Activated naive CD8-positive, alpha-beta T cell treated with anti-CD3 and anti-CD28 coated beads, Interleukin-2, amount 50 U/mL, for 24 hours (primary cell): ENCODE measurements at regions not wholly inside any gene's neighbourhood (a gene's known extent, or its start where the extent isn't known, plus 50 kb on each side); places are given as distances from the start of the nearest gene placed in this dataset.
"Not testable (repeated sequence)": the region's sequence is repeated elsewhere in the genome, so short reads cannot be mapped to it uniquely, and the experiment has no call there.

Experiments used
- ATAC-seq: fragments of 150-1000 bp; cut with Tn5 transposase; one replicate; pipeline ENCODE4 v1.10.0; 2021
- DNase-seq: peaks from one replicate; pipeline ENCODE4 v3.0.0; 2021
- H3K27ac Mint-ChIP-seq: one replicate; pipeline ENCODE4 v1.8.0; 2021; ENCODE audit warnings: mild to moderate bottlenecking, mixed read lengths
- H3K27me3 Mint-ChIP-seq: one replicate; pipeline ENCODE4 v1.8.0; 2021; ENCODE audit warnings: mixed read lengths
- H3K36me3 Mint-ChIP-seq: one replicate; pipeline ENCODE4 v1.8.0; 2021; ENCODE audit warnings: low read depth, mixed read lengths
- H3K4me1 Mint-ChIP-seq: one replicate; pipeline ENCODE4 v1.8.0; 2021; ENCODE audit warnings: mixed read lengths
- H3K4me3 Mint-ChIP-seq: one replicate; pipeline ENCODE4 v1.8.0; 2021; ENCODE audit warnings: mild to moderate bottlenecking, moderate library complexity, mixed read lengths
- H3K9me3 Mint-ChIP-seq: one replicate; pipeline ENCODE4 v1.8.0; 2021; ENCODE audit warnings: mixed read lengths

- Mint-ChIP-seq H3K27me3 (no peaks in the 10 kb centered on the region), H3K27ac (no peak overlapping the region), H3K9me3 (peaks cover 5% of the 10 kb centered on the region), H3K4me1 (no peaks in the 10 kb centered on the region), H3K4me3 (no peak overlapping the region), H3K36me3 (no peaks in the 10 kb centered on the region)
- ATAC-seq: no peak
- DNase-seq: no peak
Measured at GRCh38 chr5:120792477-120792876, 328.4 kb downstream of the PRR16 start.

DNA sequence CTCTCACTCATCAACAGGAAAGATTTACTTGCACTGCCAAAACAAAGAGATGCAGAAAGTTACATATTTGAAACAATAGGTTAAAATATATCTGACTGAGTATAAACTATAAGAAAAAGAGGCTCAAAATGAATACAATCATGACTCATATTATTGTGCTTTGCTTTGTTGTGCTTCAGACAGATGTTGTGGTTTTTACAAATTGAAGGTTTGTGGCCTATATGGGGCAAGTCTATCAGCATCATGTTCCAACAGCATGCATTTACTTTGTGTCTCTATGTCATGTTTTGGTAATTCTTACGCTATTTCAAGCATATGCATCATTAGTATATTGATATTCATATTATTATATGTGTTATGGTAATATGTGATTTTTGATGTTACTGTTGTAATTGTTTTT is 330.0 kb downstream of the PRR16 start:
- no peak for ATAC-seq
- no peak for DNase-seq
- H3K4me1 Mint-ChIP-seq: no peaks in the 10 kb centered on the region
- no peaks in the 10 kb centered on the region for H3K27me3 Mint-ChIP-seq
- H3K4me3 Mint-ChIP-seq: no peak overlapping the region
- H3K27ac Mint-ChIP-seq: no peak overlapping the region
- peaks cover 4% of the 10 kb centered on the region for H3K9me3 Mint-ChIP-seq
- H3K36me3 Mint-ChIP-seq: no peaks in the 10 kb centered on the region

- DNase-seq: no peak
- H3K36me3 Mint-ChIP-seq: no peaks in the 10 kb centered on the region
- H3K9me3 Mint-ChIP-seq: peaks cover 3% of the 10 kb centered on the region
- H3K27ac Mint-ChIP-seq: no peak overlapping the region
- no peaks in the 10 kb centered on the region for H3K4me1 Mint-ChIP-seq
- no peak overlapping the region for H3K4me3 Mint-ChIP-seq
- ATAC-seq: no peak
- H3K27me3 Mint-ChIP-seq: no peaks in the 10 kb centered on the region
Measured at GRCh38 chr5:120803282-120803681, 339.2 kb downstream of the PRR16 start.

DNA sequence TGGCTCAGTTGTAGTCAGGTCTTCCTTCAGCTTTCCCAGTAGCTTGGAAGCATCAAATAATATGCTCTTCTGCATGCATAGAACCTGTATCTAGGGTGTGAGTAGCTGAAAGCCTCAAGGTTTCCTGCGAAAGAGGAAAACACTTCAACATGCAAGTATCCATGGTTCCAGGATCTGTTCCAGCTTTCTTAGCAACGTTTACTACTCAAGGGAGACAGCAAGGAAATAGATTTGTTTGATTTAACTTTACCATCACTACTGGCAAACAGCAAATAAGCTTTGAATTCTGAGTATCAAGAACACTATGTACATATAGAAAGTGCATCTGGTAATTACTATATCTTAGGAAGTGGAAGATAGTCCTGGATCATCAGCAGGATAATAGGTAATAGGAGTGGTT is 341.0 kb downstream of the PRR16 start:
- H3K36me3 Mint-ChIP-seq: no peaks in the 10 kb centered on the region
- H3K4me1 Mint-ChIP-seq: no peaks in the 10 kb centered on the region
- DNase-seq (no peak), ATAC-seq (no peak)
- H3K27me3 Mint-ChIP-seq: no peaks in the 10 kb centered on the region
- peaks cover 3% of the 10 kb centered on the region for H3K9me3 Mint-ChIP-seq
- H3K4me3 Mint-ChIP-seq: no peak overlapping the region
- no peak overlapping the region for H3K27ac Mint-ChIP-seq

- Mint-ChIP-seq H3K36me3 (no peaks in the 10 kb centered on the region), H3K27me3 (no peaks in the 10 kb centered on the region), H3K4me3 (no peak overlapping the region), H3K9me3 (peaks cover 3% of the 10 kb centered on the region), H3K27ac (no peak overlapping the region), H3K4me1 (no peaks in the 10 kb centered on the region)
- no peak for DNase-seq
- ATAC-seq: no peak
Measured at GRCh38 chr5:120806202-120806601, 342.1 kb downstream of the PRR16 start.

GRCh38 chr5:120808135-120808534 is 344.0 kb downstream of the PRR16 start:
- Mint-ChIP-seq H3K4me3 (no peak overlapping the region), H3K9me3 (peaks cover 11% of the 10 kb centered on the region), H3K27ac (no peak overlapping the region), H3K4me1 (no peaks in the 10 kb centered on the region), H3K36me3 (no peaks in the 10 kb centered on the region), H3K27me3 (no peaks in the 10 kb centered on the region)
- DNase-seq (no peak), ATAC-seq (no peak)

GRCh38 chr5:120808606-120809005 is 344.5 kb downstream of the PRR16 start:
- ATAC-seq (no peak), DNase-seq (no peak)
- H3K4me1 Mint-ChIP-seq: no peaks in the 10 kb centered on the region
- peaks cover 15% of the 10 kb centered on the region for H3K9me3 Mint-ChIP-seq
- H3K27ac Mint-ChIP-seq: no peak overlapping the region
- no peak overlapping the region for H3K4me3 Mint-ChIP-seq
- H3K27me3 Mint-ChIP-seq: no peaks in the 10 kb centered on the region
- H3K36me3 Mint-ChIP-seq: no peaks in the 10 kb centered on the region

DNA sequence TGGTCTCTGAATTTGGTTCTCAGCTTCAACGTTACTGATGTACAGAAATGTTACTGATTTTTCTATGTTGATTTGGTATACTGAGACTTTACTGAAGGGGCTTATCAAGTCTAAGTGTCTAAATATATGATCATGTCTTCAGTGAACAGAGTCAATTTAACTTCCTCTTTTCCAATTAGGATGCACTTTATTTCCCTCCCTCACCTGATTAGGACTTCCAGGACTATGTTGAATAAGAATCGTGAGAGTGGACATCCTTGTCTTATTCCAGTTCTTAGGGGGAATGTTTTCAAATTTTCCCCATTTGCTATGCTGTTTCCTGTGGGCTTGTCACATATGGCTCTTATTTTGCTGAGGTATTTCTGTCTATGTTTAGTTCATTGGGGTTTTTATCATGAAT is 349.5 kb downstream of the PRR16 start:
- H3K9me3 Mint-ChIP-seq: peaks cover 36% of the 10 kb centered on the region
- DNase-seq (no peak), ATAC-seq (no peak)
- no peaks in the 10 kb centered on the region for H3K27me3 Mint-ChIP-seq
- H3K36me3 Mint-ChIP-seq: no peaks in the 10 kb centered on the region
- H3K4me1 Mint-ChIP-seq: no peaks in the 10 kb centered on the region
- no peak overlapping the region for H3K4me3 Mint-ChIP-seq
- H3K27ac Mint-ChIP-seq: no peak overlapping the region

- H3K27me3 Mint-ChIP-seq: no peaks in the 10 kb centered on the region
- H3K9me3 Mint-ChIP-seq: peaks cover 37% of the 10 kb centered on the region
- no peak overlapping the region for H3K27ac Mint-ChIP-seq
- H3K4me1 Mint-ChIP-seq: no peaks in the 10 kb centered on the region
- no peaks in the 10 kb centered on the region for H3K36me3 Mint-ChIP-seq
- DNase-seq (no peak), ATAC-seq (no peak)
- no peak overlapping the region for H3K4me3 Mint-ChIP-seq
Measured at GRCh38 chr5:120817044-120817985, 353.2 kb downstream of the PRR16 start.

GRCh38 chr5:120818128-120818527 is 354.0 kb downstream of the PRR16 start:
- Mint-ChIP-seq H3K27me3 (no peaks in the 10 kb centered on the region), H3K36me3 (no peaks in the 10 kb centered on the region), H3K9me3 (peaks cover 32% of the 10 kb centered on the region), H3K27ac (no peak overlapping the region), H3K4me3 (no peak overlapping the region), H3K4me1 (no peaks in the 10 kb centered on the region)
- ATAC-seq (no peak), DNase-seq (no peak)

GRCh38 chr5:120823328-120823727 is 359.2 kb downstream of the PRR16 start:
- Mint-ChIP-seq H3K9me3 (peaks cover 4% of the 10 kb centered on the region), H3K27ac (no peak overlapping the region), H3K36me3 (no peaks in the 10 kb centered on the region), H3K4me3 (no peak overlapping the region), H3K27me3 (no peaks in the 10 kb centered on the region), H3K4me1 (no peaks in the 10 kb centered on the region)
- no peak for ATAC-seq
- DNase-seq: no peak

GRCh38 chr5:120831646-120832045 is 367.5 kb downstream of the PRR16 start:
- DNase-seq, H3K4me1 Mint-ChIP-seq, H3K4me3 Mint-ChIP-seq, H3K9me3 Mint-ChIP-seq, ATAC-seq, H3K27me3 Mint-ChIP-seq, H3K27ac Mint-ChIP-seq, H3K36me3 Mint-ChIP-seq: not testable (repeated sequence)

GRCh38 chr5:120841830-120842229 is 377.7 kb downstream of the PRR16 start:
- H3K9me3 Mint-ChIP-seq: no peaks in the 10 kb centered on the region
- H3K36me3 Mint-ChIP-seq: no peaks in the 10 kb centered on the region
- H3K27ac Mint-ChIP-seq: no peak overlapping the region
- H3K4me1 Mint-ChIP-seq: no peaks in the 10 kb centered on the region
- DNase-seq: no peak
- no peak for ATAC-seq
- H3K4me3 Mint-ChIP-seq: no peak overlapping the region
- no peaks in the 10 kb centered on the region for H3K27me3 Mint-ChIP-seq

DNA sequence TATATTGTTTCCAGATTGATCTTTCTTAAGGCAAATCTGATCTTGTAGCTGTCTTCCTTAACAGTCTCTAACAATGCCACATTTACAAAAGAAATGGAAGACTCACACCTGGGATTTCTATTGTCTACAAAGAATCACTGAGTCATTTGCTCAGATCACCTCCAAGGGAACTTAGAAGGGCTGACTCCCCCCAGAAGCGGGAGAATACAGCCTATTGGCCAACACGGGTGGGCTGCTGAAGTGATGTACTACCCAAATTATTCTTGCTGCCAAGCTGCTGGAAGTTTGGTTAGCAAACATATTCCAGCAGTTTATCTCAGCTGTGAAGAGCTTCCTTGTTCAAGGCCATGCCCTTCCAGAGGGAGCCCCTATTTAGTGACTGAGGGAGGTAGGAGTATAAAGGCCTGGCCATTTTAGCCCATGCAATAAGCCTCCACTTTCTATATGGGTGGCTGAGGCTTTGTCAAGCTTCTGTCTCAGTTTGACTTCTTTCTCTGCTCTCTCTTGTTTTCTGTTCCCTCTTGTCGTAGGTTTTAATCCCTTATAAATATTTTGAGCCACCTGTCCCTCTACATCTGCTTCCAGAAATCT is 379.4 kb downstream of the PRR16 start:
- Mint-ChIP-seq H3K27me3 (no peaks in the 10 kb centered on the region), H3K27ac (no peak overlapping the region), H3K36me3 (no peaks in the 10 kb centered on the region), H3K4me1 (no peaks in the 10 kb centered on the region), H3K9me3 (peaks cover 9% of the 10 kb centered on the region), H3K4me3 (no peak overlapping the region)
- ATAC-seq (no peak), DNase-seq (no peak)

DNA sequence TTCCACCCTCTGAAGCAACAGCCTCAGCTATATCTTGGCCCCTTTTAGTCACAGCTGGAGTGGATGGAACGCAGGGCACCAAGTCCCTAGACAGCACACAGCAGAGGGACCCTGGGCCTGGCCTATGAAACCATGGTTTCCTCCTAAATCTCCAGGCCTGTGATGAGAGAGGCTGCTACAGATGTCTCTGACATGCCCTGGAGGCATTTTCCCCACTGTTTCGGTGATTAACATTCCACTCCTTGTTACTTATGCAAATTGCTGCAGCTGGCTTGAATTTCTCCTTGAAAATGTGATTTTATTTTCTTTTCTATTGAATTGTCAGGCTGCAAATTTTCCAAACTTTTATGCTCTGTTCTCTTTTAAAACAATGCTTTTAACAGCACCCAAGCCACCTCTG is 384.8 kb downstream of the PRR16 start:
- H3K4me3 Mint-ChIP-seq: no peak overlapping the region
- H3K27me3 Mint-ChIP-seq: no peaks in the 10 kb centered on the region

More for the DNA sequence above, 384.8 kb downstream of the PRR16 start:
- peaks cover 19% of the 10 kb centered on the region for H3K9me3 Mint-ChIP-seq
- ATAC-seq: no peak
- H3K27ac Mint-ChIP-seq: no peak overlapping the region
- H3K4me1 Mint-ChIP-seq: no peaks in the 10 kb centered on the region
- no peak for DNase-seq
- H3K36me3 Mint-ChIP-seq: no peaks in the 10 kb centered on the region
